Peyer's patch (tissue), 4 donors: ENCODE measurements at regions not wholly inside any gene's neighbourhood (a gene's known extent, or its start where the extent isn't known, plus 50 kb on each side); places are given as distances from the start of the nearest gene placed in this dataset.

Source experiments
- CTCF ChIP-seq, 6 experiments: fragments of 450-650 bp in 4 of 6; fragments of 200-600 bp in 2 of 6; sonication (generic) in 1 of 6; IDR thresholded peaks; one replicate each; pipeline ENCODE4 v1.5.1; 2017 to 2019; ENCODE audit warnings: antibody characterized with exemption in 6 of 6, mild to moderate bottlenecking in 3 of 6, moderate library complexity in 1 of 6
- POLR2A ChIP-seq, 2 donors: fragments of 450-650 bp; IDR thresholded peaks; one replicate each; pipeline ENCODE4 v1.5.1; 2017; ENCODE audit warnings: antibody characterized with exemption in 2 of 2, mild to moderate bottlenecking in 2 of 2, moderate library complexity in 2 of 2

GRCh38 chr12:92605621-92606170 lies 97.1 kb upstream of the PLEKHG7 start:
- no peak for TF ChIP-seq CTCF (IDR thresholded peaks at IDR 0.05)
- TF ChIP-seq POLR2A (IDR thresholded peaks at IDR 0.05), result no peak
